GM12874 (cell line): ENCODE measurements at regions not wholly inside any gene's neighbourhood (a gene's known extent, or its start where the extent isn't known, plus 50 kb on each side); places are given as distances from the start of the nearest gene placed in this dataset.

Experiments
- CTCF ChIP-seq: IDR thresholded peaks from 2 replicates; pipeline ENCODE4 v1.5.1; 2011; ENCODE audit warnings: low read depth, mild to moderate bottlenecking, control low read depth, low read length, moderate library complexity; ENCODE audit not compliant: insufficient read depth

- TF ChIP-seq CTCF: no peak
These were observed 326.8 kb downstream of the PPP4R3C start for GRCh38 chrX:27136325-27136724.

- no peak for TF ChIP-seq CTCF
These were observed 330.3 kb downstream of the PPP4R3C start for GRCh38 chrX:27132862-27133261.

- no peak for TF ChIP-seq CTCF
These were observed 376.9 kb downstream of the PPP4R3C start for GRCh38 chrX:27086237-27086636.

GRCh38 chrX:27085346-27085745 lies 377.8 kb downstream of the PPP4R3C start:
- TF ChIP-seq CTCF: no peak

GRCh38 chrX:27078371-27078770 lies 384.8 kb downstream of the PPP4R3C start:
- no peak for TF ChIP-seq CTCF

- TF ChIP-seq CTCF: no peak
These were observed 405.3 kb downstream of the PPP4R3C start for GRCh38 chrX:27057883-27058282.

- TF ChIP-seq CTCF: no peak
These were observed 423.8 kb downstream of the PPP4R3C start for GRCh38 chrX:27039332-27039731.

- no peak for TF ChIP-seq CTCF
These were observed 454.7 kb downstream of the PPP4R3C start for GRCh38 chrX:27008486-27008885.
